Renal cortical epithelial cell (primary cell): ENCODE measurements at regions not wholly inside any gene's neighbourhood (a gene's known extent, or its start where the extent isn't known, plus 50 kb on each side); places are given as distances from the start of the nearest gene placed in this dataset.

Experiments
- DNase-seq: peaks from one replicate; pipeline ENCODE4 v3.0.0-alpha.2; 2011; ENCODE audit warnings: low read depth

GRCh38 chr16:49078104-49078503, 203.5 kb downstream of the CBLN1 start:
- no peak for DNase-seq

- DNase-seq = no peak
Observed at GRCh38 chr16:49075709-49076108, 205.9 kb downstream of the CBLN1 start.

- DNase-seq = no peak
Observed at GRCh38 chr16:49068224-49068623, 213.4 kb downstream of the CBLN1 start.

DNA sequence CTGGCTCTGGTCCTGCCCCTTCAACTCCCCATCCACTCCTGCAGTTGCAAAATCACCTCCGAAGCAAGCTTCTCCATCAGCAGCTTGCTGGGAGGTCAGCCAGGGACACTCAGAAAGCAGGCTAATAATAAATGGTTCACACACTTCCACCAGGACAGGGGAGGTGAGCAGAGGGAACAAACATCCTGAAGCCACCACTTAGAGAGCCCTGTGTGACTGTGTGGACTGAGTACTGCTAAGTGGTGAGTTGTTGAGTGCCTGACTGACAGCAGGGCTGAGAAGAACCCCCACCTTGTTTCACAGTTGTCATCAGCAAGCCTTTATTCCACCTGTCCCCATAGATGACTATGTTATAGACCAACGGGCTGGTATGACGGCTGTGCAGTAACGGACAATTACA, 213.9 kb downstream of the CBLN1 start:
- DNase-seq = no peak

DNA sequence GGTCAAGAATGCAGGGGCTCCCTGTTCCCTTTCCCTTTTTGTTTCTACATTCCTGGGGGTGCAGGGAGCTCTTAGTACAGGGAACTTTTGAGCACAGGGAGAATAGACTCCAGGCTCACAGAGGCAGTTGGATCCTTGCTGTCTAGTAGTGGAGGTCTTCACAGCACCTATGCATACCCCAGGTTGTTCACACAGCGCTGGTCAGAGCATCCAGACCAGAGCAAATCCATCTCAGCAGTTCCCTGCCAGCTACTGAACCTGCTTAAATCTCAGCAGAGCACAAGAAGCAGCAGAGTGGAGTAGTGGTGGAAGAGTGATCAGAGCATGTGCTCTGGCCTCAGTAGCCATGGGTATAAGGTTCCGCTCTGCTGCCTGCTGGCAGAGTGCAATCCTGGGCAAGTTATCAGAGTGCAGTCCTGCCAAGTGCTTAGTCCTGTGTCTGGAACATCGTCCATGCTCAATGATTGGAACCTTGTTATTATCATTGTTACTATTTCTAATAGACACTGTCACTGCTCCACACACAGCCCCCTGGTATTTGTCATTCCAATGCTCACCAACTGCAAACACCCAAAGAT, 220.4 kb downstream of the CBLN1 start:
- peak; percentile 6 for DNase-seq

- no peak for DNase-seq
Observed at GRCh38 chr16:49060728-49061127, 220.9 kb downstream of the CBLN1 start.

DNA sequence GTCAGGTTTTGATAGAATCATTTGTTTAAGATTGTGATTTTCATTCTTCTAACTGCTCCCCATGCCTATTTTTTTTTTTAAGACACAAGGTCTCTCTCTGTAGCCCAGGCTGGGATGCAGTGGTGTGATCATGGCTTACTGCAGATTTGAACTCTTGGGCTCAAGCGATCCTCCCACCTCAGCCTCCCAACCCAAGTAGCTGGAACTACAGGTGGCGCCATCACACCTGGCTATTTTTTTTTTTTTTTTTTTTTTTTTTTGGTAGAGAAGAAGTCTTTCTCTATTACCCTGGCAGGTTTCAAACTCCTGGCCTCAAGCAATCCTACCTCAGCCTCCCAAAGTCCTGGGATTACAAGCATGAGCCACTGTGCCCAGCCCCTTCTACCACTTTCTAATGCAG, 223.3 kb downstream of the CBLN1 start:
- no peak for DNase-seq

- DNase-seq = no peak
Observed at GRCh38 chr16:49057936-49058335, 223.7 kb downstream of the CBLN1 start.

DNA sequence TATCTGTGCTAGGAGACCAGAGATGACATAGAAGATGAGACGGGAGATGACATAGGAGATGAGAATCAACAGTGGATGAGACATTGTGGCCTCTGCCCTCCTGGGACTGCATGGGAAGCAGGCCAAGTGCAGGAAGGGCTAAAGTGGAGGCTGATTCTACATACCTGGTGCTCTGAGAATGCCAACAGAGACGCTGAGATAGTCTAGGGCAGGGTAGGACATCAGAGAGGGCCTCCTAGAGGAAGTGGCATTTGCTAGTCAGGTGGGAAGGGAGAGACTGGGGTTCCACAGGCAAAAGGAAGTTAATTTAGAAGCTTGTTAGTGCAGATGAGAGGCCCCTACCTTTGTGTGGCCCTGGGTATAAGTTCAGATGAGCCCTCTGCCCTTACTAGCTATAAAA, 224.2 kb downstream of the CBLN1 start:
- DNase-seq = no peak

GRCh38 chr16:49056546-49056945, 225.1 kb downstream of the CBLN1 start:
- no peak for DNase-seq

GRCh38 chr16:49055824-49056545, 225.7 kb downstream of the CBLN1 start:
- no peak for DNase-seq

GRCh38 chr16:49055291-49055690, 226.3 kb downstream of the CBLN1 start:
- DNase-seq = no peak

GRCh38 chr16:49054606-49055005, 227.0 kb downstream of the CBLN1 start:
- DNase-seq = no peak

DNA sequence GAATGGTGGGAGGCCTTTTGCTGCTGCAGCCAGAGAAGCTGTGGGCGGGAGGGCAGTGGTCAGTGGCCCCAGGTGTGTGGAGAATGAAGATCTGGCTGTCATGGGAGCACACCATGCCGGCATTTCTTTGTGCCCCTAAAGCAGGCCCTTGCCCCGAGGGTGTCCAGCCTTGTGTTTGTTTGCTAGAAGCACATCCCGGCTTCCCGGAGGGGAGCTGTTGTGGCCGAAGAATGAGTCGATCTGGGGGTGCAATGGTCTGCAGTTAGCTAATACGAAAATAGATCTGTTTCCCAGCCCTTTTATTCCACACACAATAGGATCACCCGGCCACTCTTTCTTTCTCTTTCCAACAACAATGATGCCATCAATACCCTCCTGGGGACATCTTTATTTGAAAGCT, 228.8 kb downstream of the CBLN1 start:
- DNase-seq = no peak

DNA sequence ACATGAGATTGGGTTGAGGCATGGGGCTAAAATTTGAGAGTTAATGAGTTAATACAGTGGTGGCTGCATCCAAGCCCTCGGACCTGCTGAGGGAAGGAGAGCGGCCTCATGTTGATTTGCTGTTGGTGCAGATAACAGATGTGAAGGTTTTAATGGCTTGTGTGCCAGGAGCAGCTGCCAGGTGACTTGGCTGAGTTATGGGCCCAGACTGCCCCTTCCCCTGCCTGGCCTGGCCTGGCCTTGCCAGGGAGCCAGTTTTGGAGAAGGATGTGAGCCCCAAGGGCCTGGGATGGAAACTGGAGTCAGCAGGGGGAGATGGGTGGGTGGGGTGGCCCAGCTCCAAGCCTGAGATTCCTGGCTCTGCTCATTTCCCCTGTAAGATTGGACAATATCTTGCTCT, 230.1 kb downstream of the CBLN1 start:
- no peak for DNase-seq

- DNase-seq = no peak
Observed at GRCh38 chr16:49050607-49051006, 231.0 kb downstream of the CBLN1 start.

DNA sequence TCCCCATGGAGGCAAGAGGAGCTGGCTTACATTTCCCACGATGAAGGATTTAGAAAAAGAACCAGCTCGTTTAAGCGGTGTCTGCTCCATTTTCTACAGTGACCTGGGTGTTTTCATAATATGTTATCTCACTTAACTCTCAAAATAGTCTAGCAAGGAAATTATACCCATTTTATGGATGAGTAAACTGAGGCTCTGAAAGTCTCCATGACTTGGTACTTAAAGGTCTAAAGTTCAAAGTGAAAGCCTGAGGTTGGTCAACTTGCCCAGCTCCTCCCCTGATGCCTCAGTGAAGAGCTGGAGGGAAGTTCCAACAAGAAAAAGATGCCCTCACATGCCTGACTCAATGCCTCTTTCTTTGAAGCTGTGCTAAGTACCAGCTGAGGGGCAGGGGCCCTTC, 232.0 kb downstream of the CBLN1 start:
- DNase-seq = no peak

GRCh38 chr16:49049191-49049590, 232.4 kb downstream of the CBLN1 start:
- DNase-seq = no peak

DNA sequence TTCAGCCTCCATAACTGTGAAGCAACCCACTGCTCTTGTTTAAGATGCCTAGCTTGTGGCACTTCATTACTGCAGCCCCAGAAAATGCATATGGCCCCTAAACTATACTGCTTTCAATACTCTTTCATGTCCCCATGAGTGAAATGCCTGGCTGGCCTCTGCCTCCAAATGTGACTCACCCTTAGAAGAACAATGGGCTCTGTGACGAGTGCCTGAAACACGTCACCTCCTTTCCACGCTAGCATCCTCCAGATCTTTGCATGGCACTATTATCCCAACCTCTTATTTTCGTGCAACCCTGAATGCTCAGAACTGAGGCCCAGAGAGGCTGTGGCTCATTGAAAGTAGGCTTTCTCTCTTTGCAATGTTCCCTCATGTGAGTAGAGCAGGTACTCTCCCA, 233.1 kb downstream of the CBLN1 start:
- no peak for DNase-seq

- DNase-seq = no peak
Observed at GRCh38 chr16:49036126-49036525, 245.5 kb downstream of the CBLN1 start.

GRCh38 chr16:49027420-49027819, 254.2 kb downstream of the CBLN1 start:
- no peak for DNase-seq

DNA sequence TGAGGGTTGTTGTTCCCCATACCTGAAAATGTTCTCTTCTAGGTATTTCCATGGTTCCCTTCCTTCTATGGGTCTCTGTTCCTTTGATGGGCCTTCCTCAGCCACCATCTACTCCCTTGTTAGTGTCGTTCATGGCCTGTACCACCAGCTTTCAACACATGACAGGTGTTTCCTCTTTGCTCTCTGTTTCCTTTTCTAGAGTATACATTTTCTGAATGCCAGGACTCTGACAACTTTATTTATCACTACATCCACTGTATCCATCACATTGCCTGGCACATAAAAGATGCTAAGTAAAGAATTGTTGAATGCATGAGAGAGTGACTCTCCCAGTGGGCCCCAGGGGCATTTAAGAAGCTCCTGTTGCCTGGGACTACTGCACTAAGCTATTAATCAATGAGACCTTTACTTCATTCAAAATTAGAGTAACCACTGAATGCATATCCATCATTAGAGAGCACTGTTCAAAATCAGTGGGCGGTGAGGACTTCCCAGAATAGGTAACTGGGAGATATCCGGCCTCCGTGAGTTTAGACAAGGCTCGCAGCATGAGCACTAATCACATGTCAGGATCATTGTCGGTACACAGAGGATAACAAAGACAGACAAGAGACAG, 255.0 kb downstream of the CBLN1 start:
- DNase-seq = no peak

DNA sequence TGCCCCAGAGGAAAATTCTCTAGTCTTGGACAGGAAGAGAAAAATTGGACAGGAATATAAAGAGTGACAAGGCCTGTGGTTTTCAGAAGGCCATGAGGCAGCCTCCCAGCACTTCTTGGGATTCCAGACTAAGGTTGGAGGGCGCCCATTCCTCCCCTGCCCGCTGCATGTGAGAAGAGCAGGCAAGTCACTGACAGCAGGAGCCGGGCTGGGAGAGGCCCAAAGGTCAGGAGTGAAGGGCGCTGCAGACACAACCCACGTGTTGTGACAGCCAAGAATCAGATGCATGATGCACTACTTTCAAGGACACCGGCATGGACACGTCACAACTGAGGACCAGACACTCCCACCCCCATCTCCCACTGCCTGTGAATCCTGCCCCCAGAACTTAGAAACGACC, 256.7 kb downstream of the CBLN1 start:
- DNase-seq = no peak

GRCh38 chr16:49024016-49024415, 257.6 kb downstream of the CBLN1 start:
- DNase-seq = no peak
